HG02678 (cell line): ENCODE measurements at regions not wholly inside any gene's neighbourhood (a gene's known extent, or its start where the extent isn't known, plus 50 kb on each side); places are given as distances from the start of the nearest gene placed in this dataset.
A peak's percentile ranks its signal among the peaks of the same experiment; 100 is the strongest.
"Not testable (repeated sequence)": the region's sequence is repeated elsewhere in the genome, so short reads cannot be mapped to it uniquely, and the experiment has no call there.

Source experiments
- ATAC-seq: cut with Tn5 transposase; IDR thresholded peaks from one replicate; pipeline ENCODE4 v1.9.1; 2021; ENCODE audit warnings: mild to moderate bottlenecking, moderate library complexity; ENCODE audit not compliant: unreplicated experiment

DNA sequence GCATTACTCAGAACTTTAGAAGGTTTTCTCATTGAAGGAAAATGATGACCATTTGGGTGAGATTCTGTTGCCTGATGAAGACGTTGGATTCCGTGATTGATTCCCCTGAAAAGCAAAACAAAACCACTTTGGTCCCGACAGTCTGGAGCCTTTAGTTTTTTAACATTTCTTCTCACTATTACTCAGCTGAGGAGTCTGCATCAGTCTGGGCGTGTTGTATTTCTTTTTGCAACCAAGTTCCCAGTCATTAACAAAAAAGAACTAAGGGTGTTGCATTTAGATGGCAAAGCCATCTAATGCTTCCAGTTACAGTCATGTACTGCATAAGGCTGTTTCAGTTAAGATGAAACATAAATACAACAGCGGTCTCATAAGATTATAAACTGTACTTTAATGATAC is 343.1 kb upstream of the CDH2 start:
- ATAC-seq = no peak

DNA sequence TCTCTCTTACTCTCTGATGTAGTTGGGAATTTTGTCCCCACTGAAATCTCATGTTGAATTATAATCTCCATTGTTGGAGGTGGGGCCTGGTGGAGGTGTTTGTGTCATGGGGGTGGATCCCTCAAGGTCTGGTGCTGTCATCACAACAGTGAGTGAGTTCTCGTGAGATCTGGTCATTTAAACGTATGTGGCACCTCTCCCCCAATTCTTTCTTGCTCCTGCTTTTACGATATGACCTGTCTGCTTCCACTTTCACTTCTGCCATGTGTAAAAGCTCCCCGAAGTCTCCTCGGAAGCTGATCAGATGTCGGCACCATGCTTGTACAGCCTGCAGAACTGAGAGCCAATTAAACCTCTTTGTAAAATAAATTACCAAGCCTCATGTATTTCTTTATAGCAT is 337.8 kb upstream of the CDH2 start:
- ATAC-seq = no peak

DNA sequence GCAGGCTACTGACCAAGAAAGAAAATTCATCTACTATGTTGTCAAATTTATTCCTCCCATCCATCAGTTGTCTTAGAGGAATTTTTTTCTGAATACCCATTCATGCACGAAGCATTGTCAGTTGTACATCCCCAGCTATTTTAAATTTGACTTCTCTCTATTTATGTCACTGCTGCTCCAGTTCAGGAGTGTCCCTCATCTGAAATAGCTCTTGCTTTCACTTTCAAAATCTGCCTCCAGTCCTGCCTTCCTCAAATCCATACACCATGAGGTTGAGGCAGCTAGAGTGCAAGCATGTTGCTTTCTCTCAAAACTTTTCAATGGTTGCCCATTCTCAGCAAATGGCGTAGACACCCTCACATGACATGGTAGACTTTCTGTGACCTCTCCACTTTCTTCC is 335.4 kb upstream of the CDH2 start:
- ATAC-seq = peak; percentile 45

DNA sequence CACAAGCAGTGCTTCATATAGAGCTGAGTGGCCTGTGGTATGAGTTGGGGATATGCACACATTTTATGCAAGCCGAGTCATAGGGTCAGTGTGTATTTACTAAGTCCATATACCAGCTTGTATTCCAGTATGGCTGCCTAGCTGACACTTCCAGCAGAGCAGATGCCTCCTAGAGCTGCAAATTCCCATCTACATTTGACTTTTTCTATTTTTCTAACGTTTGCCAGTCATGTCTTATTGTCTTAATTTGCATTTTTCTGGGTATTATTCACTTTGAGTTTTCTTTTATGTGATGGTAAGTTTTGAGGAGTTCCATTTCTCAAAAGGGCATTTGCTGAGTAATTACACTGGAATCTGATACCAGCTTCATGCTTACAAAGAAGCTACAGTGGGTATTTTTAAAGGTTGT is 334.5 kb upstream of the CDH2 start:
- no peak for ATAC-seq

DNA sequence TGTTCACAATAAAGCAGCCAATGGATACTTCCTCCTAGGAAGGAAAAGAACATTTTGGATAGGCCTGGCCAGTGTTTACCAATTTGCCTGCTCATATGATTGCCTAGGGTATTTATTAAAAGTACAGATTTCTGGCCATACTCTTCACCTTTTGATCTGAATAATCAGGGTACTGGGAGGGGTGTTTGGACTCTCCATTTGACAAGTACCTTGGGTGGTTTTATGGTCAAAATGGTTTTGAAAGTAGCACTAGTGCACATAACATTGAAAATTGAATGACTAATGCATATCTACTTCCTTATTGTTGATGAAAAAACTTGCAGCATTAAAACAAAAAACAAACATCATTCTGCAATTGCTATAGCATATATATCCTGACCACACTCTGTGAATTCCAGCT is 333.3 kb upstream of the CDH2 start:
- ATAC-seq = no peak

DNA sequence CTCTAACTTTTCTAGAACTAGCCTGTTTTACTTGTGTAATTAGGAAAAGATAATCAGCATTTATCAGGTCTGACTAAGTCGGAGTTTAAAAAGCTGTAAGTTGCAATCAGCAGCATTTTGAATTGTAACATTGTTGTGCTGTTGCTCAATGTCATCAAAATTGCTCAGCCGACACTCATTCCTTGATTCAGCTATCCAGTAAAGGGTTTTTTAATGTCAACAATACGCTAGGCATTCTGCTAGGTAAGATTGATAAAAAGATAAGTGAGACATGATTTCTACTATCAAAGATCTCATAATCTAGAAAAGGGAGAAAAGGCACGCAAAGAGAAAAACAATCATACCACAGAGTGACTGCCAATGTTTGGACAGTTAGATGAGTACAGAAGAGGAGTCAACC is 327.1 kb upstream of the CDH2 start:
- no peak for ATAC-seq

DNA sequence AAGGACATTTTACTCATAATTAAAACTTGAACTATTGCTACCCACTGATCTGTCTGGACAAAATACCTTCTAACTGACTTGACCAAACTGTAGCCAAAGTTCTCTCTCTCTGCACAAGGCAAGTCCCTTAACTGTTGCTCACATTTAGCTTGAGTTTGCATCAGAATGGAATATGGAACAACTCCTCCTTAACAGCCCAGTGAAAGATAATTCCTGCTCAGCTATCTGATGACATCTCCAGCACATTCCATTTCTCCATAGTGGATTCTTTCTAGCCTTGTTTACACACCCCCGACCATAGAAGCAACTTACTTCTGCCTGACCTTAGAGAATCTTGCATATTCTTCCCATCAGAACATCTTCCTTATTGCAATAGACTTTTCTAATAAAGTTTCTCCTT is 317.2 kb upstream of the CDH2 start:
- no peak for ATAC-seq

DNA sequence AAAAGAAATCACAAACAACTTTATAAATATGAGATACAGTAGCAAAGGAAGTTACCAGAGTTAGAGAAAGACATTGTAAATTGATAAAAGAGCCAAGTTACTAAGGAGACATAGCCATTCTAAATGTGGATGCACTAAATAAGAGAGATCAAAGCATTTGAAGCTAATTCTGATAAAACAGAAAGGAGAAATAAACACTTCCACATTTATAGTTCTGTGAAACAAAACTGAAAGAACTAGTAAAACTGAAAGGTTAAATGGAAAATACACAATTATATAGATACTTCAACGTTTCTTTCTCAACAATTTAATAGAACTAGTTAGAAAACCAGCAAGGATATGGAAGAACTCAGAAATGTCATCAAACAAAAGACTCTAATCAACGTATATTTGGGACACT is 309.0 kb upstream of the CDH2 start:
- no peak for ATAC-seq

DNA sequence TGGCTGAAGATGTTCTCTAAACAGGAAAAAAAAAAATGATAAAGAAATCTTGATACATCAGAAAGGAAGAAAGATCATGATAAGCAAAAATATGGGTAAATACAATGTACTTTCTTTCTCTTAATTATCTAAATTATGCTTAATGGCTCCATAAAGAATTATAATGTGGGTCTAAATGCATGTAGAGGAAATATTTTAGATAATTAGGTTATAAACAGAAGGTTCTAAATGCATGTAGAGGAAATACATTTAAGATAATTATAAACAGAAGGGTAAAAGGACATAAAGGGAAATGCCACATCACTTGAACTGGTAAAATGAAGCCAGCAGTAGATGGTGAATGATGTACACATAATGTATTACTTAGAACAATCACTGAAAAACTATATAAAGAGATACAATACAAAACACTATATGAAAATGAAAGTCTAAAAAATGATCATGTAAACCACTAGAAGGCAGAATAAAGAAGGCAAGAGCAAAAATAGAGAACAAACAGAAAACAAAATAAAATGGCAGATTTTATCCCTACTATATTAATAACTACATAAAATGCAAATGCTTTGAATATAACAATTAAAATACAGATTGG is 308.4 kb upstream of the CDH2 start:
- ATAC-seq = no peak

DNA sequence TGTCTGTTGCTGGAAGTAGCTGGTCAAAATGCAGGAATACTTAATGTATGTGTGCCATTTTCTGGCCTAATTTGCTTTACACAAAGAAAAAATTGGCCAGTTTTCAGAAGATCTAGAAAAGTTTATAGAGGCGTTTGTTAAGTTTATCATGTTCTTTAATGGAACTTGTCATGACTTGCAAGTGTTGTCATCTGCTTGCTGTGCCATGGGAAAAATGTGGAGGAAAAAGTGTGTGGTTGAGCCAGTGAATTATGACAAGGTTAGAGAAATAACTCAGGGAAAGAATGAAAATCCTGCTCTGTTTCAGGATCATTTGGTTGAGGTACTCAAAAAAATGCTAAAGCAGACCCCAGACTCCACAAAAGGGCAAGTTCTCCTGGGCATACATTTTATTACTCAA is 301.6 kb upstream of the CDH2 start:
- ATAC-seq = no peak

DNA sequence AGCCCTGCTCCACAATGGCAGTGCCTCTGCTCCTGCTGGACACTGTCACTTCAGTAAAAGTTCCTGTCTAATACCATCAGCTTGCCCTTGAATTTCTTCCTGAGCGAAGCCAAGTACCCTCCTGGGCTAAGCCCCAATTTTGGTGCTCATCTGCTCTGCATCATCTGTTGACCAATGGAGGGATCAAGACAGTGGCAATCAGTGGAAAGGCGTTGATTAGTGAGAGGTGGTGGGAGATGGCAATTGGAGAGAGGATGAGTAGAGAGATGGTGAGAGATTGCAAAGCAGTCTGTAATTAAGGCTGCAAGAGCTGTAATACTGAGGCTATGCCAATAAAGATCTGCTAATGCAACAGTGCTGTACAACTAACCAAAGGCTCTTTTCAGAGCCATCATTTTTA is 299.4 kb upstream of the CDH2 start:
- ATAC-seq = no peak

DNA sequence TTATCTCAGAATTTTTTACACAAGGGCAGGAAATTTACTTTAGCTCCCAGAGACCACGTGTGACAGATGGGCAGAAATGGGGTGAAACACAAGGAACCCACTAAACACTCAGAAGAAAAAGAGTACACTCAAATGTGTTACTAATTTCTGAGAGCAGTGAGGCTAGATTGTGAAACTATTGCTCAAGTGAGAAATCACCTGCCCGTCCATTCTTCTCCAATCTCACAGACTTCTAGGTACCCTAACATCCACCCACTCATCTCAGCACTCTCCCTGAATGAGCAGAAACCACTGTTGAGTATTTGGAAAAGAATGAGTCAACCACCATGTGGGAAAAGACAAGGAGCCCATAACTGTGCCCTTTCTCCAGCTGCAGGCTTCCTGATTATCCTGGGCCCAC is 293.0 kb upstream of the CDH2 start:
- ATAC-seq = no peak

DNA sequence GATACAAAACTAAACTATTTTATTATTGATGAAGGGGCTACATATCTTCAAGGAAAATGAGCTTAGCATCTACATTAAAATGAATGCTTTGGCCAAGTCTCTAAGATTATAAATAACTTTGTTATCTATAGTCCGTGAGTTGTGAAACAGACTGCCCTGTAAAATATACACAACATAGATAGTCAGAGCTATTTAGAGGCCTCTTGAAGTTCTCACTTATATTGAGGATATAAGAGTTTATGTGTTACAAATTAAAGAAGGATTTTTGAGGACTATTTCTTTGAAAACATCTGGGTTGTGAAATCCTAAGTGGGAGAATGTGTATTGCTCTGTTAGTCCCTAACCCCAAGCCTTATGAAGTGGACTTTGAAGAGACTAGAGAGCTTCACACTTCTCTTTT is 292.0 kb upstream of the CDH2 start:
- no peak for ATAC-seq

DNA sequence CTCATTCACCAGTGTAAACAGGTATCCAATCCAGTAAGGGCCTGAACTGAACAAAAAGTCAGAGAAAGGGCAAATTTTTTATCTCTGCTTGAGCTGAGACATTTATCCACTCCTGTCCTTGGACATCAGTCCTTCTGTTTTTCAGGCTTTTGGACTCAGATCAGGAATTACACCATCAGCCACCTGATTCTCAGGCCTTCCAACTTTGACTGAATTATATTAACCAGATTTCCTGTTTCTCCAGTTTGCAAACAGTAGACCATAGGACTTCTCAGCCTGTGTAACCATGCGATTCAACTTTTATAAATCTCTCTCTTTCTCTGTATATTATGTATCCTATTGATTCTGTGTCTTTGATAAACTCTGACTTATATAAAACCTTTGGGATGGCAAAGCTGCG is 289.3 kb upstream of the CDH2 start:
- no peak for ATAC-seq

DNA sequence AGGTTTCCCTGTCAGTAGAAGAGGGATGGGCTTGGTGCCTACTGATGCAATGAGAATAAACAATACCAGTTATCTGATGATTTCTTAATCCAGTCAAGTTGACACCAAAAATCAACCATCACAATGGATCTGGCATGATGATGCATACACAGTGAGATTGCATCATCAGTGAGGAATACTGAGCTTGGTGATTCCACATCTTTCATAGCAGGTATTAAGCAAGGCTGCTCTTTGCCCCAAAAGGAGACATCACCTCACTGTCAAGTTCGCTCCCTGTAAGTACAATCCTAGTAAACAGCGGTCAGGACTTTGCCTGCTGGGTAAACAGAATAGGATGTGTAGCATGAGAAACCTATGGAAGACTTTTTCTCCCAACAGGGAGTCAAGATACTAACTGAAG is 282.7 kb upstream of the CDH2 start:
- ATAC-seq = no peak

DNA sequence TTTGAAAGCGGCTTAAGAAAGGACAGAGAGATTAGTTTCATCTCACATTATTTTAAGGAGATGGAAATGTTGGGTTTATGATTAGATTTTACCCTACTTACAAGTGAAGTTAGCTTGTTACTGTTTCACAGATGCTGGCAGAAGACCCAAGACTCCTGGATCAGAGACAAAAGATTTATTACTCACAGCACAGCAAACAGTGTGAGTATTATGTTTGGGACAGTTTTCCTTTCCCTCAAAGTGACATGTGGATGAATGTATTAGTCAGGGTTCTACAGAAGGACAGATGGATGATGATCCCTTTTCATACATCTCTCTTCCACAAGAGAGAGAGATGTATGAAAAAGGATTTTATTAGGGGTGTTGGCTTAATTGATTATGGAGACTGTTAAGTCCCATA is 281.8 kb upstream of the CDH2 start:
- no peak for ATAC-seq

DNA sequence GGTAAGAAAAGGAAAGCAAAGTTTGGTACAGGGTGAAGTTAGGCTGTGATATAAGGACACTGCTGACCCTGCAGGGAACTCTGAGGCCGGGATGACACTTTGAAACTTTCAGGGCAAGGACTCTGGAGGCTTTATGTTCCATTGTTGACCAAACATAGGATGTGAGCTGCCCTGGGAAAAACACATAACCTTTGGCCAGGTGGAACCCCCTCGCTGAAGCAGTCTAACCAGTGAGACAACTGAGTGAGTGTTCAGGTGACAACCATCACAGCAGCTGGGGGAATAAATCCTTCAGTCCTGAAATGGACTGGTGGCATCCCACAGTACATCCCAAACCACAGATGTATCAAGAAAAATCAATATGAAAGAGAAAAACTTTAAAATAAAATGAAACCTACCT is 280.9 kb upstream of the CDH2 start:
- no peak for ATAC-seq

DNA sequence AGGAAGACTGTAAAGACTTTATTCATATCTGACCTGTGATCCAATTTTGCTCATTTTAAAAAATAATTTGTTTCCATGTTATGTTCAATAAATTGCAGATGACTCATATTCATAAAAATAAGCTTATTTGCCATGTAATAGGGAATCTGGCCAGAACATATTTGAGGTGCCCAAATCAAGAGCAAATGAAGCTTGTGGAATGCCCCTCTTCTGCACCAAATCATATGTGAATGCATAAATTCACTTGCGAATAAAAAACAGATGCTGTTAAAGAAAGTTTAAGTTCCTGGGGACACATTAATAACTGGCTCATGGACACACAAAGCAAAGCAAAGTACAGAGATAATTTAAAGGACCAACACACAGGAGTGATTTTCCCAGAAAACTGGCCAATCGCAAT is 279.0 kb upstream of the CDH2 start:
- no peak for ATAC-seq

DNA sequence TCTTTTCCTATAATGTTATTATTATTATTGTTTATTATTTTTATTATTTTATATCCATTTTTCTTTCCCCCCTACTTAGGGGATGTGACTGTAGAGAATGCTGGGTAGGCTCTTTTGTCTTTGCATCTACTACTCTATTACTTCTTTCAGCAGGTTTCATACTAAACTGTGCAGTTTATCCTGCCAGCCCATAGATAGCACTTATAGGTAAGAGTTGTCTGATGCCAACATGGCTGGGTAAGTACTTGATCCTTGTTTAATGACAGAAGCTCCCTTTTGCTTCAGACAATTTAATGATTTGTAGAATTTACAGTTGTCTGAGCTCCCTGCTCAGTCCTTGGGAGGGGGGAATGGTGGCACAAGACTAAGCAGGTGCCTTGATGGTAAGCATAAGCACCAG is 262.9 kb upstream of the CDH2 start:
- ATAC-seq = no peak

DNA sequence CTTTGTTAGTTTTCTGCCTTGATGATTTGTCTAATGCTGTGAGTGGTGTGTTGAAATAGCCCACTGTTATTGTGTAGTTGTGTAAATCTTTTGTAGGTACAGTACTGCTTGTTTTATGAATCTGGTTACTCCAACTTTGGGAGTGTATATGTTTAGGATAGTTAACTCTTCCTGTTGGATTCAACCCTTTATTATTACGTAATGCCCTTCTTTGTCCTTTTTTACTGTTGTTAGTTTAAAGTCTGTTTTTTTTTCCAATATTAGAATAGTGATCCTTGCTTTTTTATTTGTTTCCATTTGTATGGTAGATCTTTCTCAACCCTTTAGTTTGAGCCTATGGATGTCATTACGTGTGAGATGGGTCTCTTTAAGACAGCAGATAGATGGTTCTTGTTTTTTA is 261.5 kb upstream of the CDH2 start:
- ATAC-seq = no peak

DNA sequence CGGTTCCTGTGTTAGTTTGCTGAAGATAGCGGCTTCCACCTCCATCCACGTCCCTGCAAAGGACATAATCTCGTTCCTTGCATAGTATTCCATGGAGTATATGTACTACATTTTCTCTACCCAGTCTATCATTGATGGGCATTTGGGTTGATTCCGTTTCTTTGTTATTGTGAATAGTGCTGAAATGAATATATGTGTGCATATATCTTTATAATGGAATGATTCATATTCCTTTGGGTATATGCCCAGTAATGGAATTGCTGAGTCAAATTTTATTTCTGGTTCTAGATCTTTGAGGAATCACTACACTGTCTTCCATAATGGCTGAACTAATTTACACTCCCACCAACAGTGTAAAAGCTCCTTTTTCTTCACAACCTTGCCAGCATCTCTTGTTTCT is 255.4 kb upstream of the CDH2 start:
- no peak for ATAC-seq

DNA sequence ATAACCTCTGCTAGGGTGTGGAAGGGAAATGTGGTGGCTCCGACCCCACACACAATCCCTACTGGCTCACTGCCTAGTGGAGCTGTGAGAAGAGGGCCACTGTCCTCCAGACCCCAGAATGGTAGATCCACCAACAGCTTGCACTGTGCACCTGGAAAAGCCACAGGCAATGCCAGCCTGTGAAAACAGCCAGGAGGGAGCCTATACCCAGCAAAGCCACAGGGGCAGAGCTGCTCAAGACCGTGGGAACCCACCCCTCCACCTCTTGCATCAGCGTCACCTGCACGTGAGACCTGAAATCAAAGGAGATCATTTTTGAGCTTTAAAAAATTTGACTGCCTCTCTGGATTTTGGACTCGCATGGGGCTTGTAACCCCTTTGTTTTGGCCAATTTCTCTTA is 249.0 kb upstream of the CDH2 start:
- no peak for ATAC-seq

DNA sequence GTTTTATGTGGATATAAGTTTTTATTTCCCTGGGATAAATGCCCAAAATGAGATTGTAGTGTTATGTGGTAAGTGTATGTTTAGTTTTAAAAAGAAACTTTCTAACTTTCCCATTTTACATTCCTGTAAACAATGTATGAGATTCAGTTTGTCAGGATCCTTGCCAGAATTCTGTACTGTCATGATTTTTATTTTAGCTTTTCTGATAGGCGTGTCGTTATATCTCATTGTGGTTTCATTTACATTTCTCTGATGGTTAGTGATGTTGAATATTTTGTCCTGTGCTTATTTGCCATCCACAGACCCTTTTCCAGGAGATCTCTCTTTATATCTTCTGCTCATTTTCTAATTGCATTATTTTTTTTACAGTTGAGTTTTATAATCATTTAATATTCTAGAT is 245.6 kb upstream of the CDH2 start:
- no peak for ATAC-seq

DNA sequence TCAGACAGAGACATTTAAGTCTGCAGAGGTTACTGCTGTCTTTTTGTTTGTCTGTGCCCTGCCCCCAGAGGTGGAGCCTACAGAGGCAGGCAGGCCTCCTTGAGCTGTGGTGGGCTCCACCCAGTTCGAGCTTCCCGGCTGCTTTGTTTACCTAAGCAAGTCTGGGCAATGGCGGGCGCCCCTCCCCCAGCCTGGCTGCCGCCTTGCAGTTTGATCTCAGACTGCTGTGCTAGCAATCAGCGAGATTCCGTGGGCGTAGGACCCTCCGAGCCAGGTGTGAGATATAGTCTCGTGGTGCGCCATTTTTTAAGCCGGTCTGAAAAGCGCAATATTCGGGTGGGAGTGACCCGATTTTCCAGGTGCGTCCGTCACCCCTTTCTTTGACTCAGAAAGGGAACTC is 245.0 kb upstream of the CDH2 start:
- ATAC-seq = not testable (repeated sequence)
